ENCODE measurements at regions not wholly inside any gene's neighbourhood (a gene's known extent, or its start where the extent isn't known, plus 50 kb on each side); places are given as distances from the start of the nearest gene placed in this dataset.

GRCh38 chr20:20815711-20816455 is 103.4 kb upstream of the RALGAPA2 start:
- Mint-ChIP-seq H3K9me3 (ENCODE audit: unreplicated experiment) (no peaks in the 10 kb centered on the region), H3K27ac (ENCODE audit: unreplicated experiment) (no peak overlapping the region), H3K4me3 (ENCODE audit: unreplicated experiment) (no peak overlapping the region), H3K36me3 (ENCODE audit: low read depth, unreplicated experiment) (no peaks in the 10 kb centered on the region), H3K4me1 (ENCODE audit: low read depth, unreplicated experiment) (peaks cover 2% of the 10 kb centered on the region), H3K27me3 (ENCODE audit: low read depth, unreplicated experiment) (peaks cover 14% of the 10 kb centered on the region)
- no peaks in the 10 kb centered on the region for H3K36me3 ChIP-seq (ENCODE audit: insufficient read depth, low read length)
- H3K27me3 ChIP-seq (ENCODE audit: insufficient read depth, low read length): no peaks in the 10 kb centered on the region
- DNase-seq (ENCODE audit: low read depth): no peak
- no peak for TF ChIP-seq EZH2 (IDR thresholded peaks at IDR 0.05; ENCODE audit: insufficient read depth, low read length)
- no peak for TF ChIP-seq CTCF (IDR thresholded peaks at IDR 0.05; ENCODE audit: insufficient read depth, low read depth, low read length)
- H3K9ac ChIP-seq (ENCODE audit: low read length): no peak overlapping the region
- no peaks in the 10 kb centered on the region for H3K79me2 ChIP-seq (ENCODE audit: insufficient read depth, low read length)
- no peak overlapping the region for H3K4me2 ChIP-seq (ENCODE audit: low read length)
- no peaks in the 10 kb centered on the region for H3K4me1 ChIP-seq (ENCODE audit: insufficient read depth, low read length)
- no peak overlapping the region for H2AFZ ChIP-seq (ENCODE audit: low read depth, low read length)
- no peak overlapping the region for H3K4me3 ChIP-seq (ENCODE audit: insufficient read depth, low read depth, low read length)
- no peaks in the 10 kb centered on the region for H3K9me3 ChIP-seq (ENCODE audit: insufficient read depth, low read depth, low read length)
- no peak for FAIRE-seq
- H4K20me1 ChIP-seq (ENCODE audit: insufficient read depth, low read length): no peaks in the 10 kb centered on the region
- H3K27ac ChIP-seq (ENCODE audit: low read depth, low read length): no peak overlapping the region

GRCh38 chr20:20814685-20815084 is 102.2 kb upstream of the RALGAPA2 start:
- no peak overlapping the region for H3K4me3 ChIP-seq (ENCODE audit: insufficient read depth, low read depth, low read length)
- no peaks in the 10 kb centered on the region for H3K9me3 ChIP-seq (ENCODE audit: insufficient read depth, low read depth, low read length)
- no peak overlapping the region for H3K4me3 Mint-ChIP-seq (ENCODE audit: unreplicated experiment)
- H2AFZ ChIP-seq (ENCODE audit: low read depth, low read length): no peak overlapping the region
- no peaks in the 10 kb centered on the region for H3K79me2 ChIP-seq (ENCODE audit: insufficient read depth, low read length)
- no peak for TF ChIP-seq CTCF (IDR thresholded peaks at IDR 0.05; ENCODE audit: insufficient read depth, low read depth, low read length)
- no peak for TF ChIP-seq EZH2 (IDR thresholded peaks at IDR 0.05; ENCODE audit: insufficient read depth, low read length)
- H3K27me3 ChIP-seq (ENCODE audit: insufficient read depth, low read length): no peaks in the 10 kb centered on the region
- FAIRE-seq (no peak), DNase-seq (ENCODE audit: low read depth) (no peak)
- H3K27me3 Mint-ChIP-seq (ENCODE audit: low read depth, unreplicated experiment): peaks cover 9% of the 10 kb centered on the region
- no peaks in the 10 kb centered on the region for H4K20me1 ChIP-seq (ENCODE audit: insufficient read depth, low read length)
- no peak overlapping the region for H3K9ac ChIP-seq (ENCODE audit: low read length)
- H3K27ac ChIP-seq (ENCODE audit: low read depth, low read length): no peak overlapping the region
- peaks cover 2% of the 10 kb centered on the region for H3K4me1 Mint-ChIP-seq (ENCODE audit: low read depth, unreplicated experiment)
- no peak overlapping the region for H3K27ac Mint-ChIP-seq (ENCODE audit: unreplicated experiment)
- H3K36me3 Mint-ChIP-seq (ENCODE audit: low read depth, unreplicated experiment): no peaks in the 10 kb centered on the region
- no peaks in the 10 kb centered on the region for H3K36me3 ChIP-seq (ENCODE audit: insufficient read depth, low read length)
- H3K4me2 ChIP-seq (ENCODE audit: low read length): no peak overlapping the region
- no peaks in the 10 kb centered on the region for H3K9me3 Mint-ChIP-seq (ENCODE audit: unreplicated experiment)
- H3K4me1 ChIP-seq (ENCODE audit: insufficient read depth, low read length): no peaks in the 10 kb centered on the region

GRCh38 chr20:20812136-20812535 is 99.7 kb upstream of the RALGAPA2 start:
- Histone ChIP-seq H3K36me3 (ENCODE audit: insufficient read depth, low read length) (no peaks in the 10 kb centered on the region), H3K79me2 (ENCODE audit: insufficient read depth, low read length) (no peaks in the 10 kb centered on the region), H3K4me2 (ENCODE audit: low read length) (no peak overlapping the region), H3K9ac (ENCODE audit: low read length) (no peak overlapping the region), H3K9me3 (ENCODE audit: insufficient read depth, low read depth, low read length) (no peaks in the 10 kb centered on the region), H4K20me1 (ENCODE audit: insufficient read depth, low read length) (no peaks in the 10 kb centered on the region), H3K4me3 (ENCODE audit: insufficient read depth, low read depth, low read length) (no peak overlapping the region), H3K27me3 (ENCODE audit: insufficient read depth, low read length) (no peaks in the 10 kb centered on the region), H2AFZ (ENCODE audit: low read depth, low read length) (no peak overlapping the region), H3K4me1 (ENCODE audit: insufficient read depth, low read length) (no peaks in the 10 kb centered on the region), H3K27ac (ENCODE audit: low read depth, low read length) (no peak overlapping the region)
- no peaks in the 10 kb centered on the region for H3K9me3 Mint-ChIP-seq (ENCODE audit: unreplicated experiment)
- TF ChIP-seq EZH2 (IDR thresholded peaks at IDR 0.05; ENCODE audit: insufficient read depth, low read length) (no peak), CTCF (IDR thresholded peaks at IDR 0.05; ENCODE audit: insufficient read depth, low read depth, low read length) (no peak)
- H3K27ac Mint-ChIP-seq (ENCODE audit: unreplicated experiment): no peak overlapping the region
- DNase-seq (ENCODE audit: low read depth) (no peak), FAIRE-seq (no peak)
- H3K4me3 Mint-ChIP-seq (ENCODE audit: unreplicated experiment): no peak overlapping the region
- H3K36me3 Mint-ChIP-seq (ENCODE audit: low read depth, unreplicated experiment): no peaks in the 10 kb centered on the region
- H3K4me1 Mint-ChIP-seq (ENCODE audit: low read depth, unreplicated experiment): peaks cover 2% of the 10 kb centered on the region
- H3K27me3 Mint-ChIP-seq (ENCODE audit: low read depth, unreplicated experiment): peaks cover 6% of the 10 kb centered on the region
